Fibroblast of skin of right biceps (primary cell): ENCODE measurements at regions not wholly inside any gene's neighbourhood (a gene's known extent, or its start where the extent isn't known, plus 50 kb on each side); places are given as distances from the start of the nearest gene placed in this dataset.

Source experiments
- DNase-seq: peaks from one replicate; pipeline ENCODE4 v3.0.0-alpha.2; 2013

DNA sequence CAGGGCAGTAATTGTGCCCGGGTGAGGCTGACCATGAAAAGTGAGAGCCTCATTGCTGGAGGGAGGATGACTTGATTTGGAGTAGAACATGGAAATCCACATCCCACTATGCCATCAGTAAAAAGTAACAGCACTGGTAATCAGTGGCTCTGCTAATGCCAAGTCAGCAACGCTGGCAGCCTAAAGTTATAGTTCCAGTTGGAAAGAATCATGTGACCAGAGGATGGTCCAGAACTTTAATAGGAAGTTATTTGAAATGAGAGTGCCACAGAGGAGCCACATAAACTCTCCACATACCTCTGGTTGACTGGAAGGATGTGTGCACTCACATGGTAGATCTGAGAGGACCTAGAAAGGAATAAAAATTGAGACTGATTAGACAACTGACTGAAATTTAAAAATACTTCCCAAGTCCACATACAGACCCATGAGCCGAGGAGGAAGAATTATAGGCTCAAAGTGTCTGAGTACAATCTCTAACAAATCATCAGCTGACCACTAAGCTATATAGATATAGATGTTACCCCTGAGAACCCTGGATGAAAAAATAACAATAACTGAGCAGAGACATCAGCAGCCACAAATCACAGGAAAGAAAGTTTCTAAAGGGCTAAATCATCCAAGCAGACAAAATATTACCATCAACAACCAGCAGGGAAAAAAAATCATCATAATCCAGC lies 346.8 kb downstream of the STK39 start:
- no peak for DNase-seq

DNA sequence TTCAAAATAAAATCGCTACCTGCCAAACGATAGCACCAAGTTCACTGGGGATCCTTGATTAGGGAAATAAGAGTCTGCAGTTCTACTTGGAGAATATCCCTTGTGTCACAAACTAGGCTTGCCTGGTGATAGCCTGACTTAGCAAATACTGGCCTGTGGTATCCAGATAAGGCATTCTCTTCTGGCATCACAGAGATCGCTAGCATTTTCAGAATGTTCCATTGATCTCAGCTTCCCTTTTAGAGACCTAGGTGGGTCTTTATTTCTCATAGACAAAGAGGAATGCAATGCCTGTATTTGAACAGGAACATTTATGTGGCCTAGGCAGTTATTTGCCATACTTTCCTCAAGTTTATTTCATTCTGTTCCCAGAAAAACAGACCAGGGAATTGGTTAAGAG lies 349.1 kb downstream of the STK39 start:
- no peak for DNase-seq

DNA sequence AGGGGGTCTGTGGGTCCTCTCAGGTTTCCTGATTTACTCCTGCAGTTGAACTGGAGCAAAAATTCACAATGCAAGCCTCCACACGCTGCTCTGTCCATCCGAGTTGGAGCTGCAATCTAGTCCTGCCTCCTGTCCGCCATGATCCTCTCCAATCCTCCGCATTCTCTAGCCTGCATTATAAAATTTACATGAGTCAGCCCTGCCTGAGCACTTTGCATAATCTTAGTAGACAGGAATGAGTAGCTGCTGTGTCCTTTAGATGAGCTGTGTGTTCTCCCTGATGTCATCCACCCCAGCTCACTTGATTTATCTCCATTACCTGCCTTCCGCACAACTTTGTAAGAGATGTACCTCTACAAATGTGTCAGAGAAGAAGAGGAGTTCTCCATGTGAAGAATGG lies 355.6 kb downstream of the STK39 start:
- DNase-seq: no peak

- DNase-seq: no peak
Observed at GRCh38 chr2:167890739-167891138, 356.7 kb downstream of the STK39 start.

DNA sequence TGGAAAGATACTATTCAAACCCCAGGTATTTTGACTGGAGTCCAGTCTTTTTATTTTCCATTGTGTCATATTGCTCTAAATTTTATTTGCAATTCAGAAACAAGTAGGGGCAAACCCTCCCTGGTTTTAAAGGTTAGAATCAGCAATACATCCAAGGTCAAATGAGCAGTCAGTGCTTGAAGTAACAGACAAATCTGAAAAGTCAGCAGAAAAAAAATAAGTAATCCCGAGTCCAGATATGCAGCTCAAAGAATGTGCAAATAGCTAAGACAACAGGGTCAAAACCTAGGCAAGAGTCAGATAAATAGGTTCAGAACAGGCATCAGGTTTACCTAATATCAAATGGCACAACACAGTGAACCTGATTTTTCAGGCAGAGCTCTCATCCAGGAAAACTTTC lies 367.0 kb downstream of the STK39 start:
- no peak for DNase-seq

GRCh38 chr2:167875529-167875928 lies 371.9 kb downstream of the STK39 start:
- no peak for DNase-seq

- no peak for DNase-seq
Observed at GRCh38 chr2:167874812-167875211, 372.6 kb downstream of the STK39 start.

- no peak for DNase-seq
Observed at GRCh38 chr2:167871286-167871685, 376.1 kb downstream of the STK39 start.

GRCh38 chr2:167869200-167869599 lies 378.2 kb downstream of the STK39 start:
- no peak for DNase-seq

GRCh38 chr2:167863377-167863776 lies 384.0 kb downstream of the STK39 start:
- DNase-seq: no peak

GRCh38 chr2:167862782-167863181 lies 384.6 kb downstream of the STK39 start:
- DNase-seq: peak; percentile 52

DNA sequence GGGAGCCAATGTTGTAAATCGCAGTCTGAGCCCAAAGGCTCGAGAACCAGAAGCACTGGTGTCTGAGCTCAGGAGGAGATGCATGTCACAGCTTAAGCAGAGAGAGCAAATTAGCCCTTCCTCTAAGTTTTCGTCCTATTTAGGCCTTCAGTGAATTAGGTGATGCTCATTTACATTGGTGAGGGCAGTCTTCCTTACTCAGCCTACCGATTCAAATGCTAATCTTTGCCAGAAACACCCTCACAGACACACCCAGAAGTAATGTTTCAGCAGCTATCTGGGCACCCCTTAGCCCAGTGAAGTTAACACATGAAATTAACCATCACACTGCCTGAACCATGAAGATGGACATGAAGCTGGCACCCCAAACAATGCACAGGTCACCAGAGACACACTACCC lies 385.1 kb downstream of the STK39 start:
- no peak for DNase-seq

GRCh38 chr2:167861574-167862193 lies 385.7 kb downstream of the STK39 start:
- no peak for DNase-seq

DNA sequence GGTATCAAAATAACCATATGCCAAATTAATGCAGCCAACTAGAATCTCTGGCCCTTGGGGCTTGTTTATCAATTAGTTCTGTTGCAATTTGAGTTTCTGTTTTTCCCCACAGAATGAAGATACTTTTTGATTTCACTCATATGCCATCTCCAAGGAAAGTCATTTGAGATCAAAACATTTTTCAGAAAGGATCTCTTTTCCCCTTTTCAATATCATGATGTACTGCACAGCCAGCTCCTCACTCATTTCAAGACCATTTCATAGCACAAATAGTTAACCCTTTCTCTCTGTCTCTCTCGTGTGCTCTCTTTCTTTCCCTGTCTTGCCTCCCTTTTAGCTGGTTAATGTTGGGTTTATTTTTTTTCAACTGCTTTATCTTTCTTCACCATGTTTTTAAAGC lies 387.3 kb downstream of the STK39 start:
- DNase-seq: no peak

- no peak for DNase-seq
Observed at GRCh38 chr2:167859676-167860075, 387.7 kb downstream of the STK39 start.

- DNase-seq: no peak
Observed at GRCh38 chr2:167858086-167858485, 389.3 kb downstream of the STK39 start.

GRCh38 chr2:167857416-167857815 lies 390.0 kb downstream of the STK39 start:
- no peak for DNase-seq

DNA sequence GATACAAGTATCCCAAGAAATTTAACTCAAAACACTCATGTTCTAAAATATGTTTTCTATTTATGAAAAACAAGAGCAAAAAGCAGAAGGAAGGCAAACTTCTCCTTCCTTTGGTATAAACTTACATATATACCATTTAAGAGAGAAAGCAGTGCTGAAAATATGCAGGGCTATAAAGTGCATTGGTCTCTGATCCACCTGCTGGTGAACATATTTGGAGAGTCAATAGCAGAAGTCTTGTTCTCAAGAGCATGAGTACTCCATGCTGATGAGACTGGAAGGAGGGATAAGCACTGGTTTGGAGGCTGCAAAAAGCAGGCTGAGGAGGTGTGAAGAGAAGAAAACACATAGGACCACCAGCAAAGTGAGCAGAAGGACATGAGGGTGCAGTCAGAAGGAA lies 391.2 kb downstream of the STK39 start:
- no peak for DNase-seq

- DNase-seq: no peak
Observed at GRCh38 chr2:167855211-167855610, 392.2 kb downstream of the STK39 start.

DNA sequence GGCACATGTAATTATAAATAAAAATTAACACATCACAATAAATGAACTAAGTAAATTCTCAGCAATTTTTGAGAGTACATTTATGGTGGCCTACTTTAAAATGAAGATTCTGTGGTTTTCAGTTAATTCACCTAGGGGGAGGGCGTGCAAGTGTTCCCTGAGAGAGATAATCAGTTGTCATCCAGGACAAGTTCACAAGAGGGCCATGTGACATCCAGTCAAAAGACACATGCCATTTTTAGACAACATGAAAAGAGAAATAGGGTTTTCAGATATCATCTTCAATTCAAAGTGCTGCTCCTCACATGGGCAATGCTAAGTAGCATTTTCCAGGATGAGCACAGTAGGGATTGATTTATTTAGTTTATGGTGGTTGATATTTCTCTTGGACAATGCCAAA lies 393.7 kb downstream of the STK39 start:
- no peak for DNase-seq

DNA sequence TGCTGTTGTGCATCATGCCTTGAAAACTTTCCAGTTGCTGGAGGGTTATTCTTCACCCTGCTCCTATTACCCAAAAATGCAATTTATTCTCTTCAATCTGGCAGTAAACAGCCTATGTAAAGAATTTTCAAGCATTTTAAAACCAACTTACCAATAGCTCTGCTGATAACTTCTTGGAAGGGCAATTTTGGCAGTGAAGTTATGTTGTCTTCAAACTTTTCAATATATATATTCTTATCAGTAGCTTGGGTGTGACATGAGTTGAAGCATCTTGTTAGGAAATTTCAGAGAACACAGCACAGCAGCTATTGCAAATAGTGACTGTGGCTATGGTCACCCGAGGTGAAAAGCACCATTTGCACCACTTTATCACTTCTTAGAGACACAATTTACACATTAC lies 395.5 kb downstream of the STK39 start:
- no peak for DNase-seq

- DNase-seq: no peak
Observed at GRCh38 chr2:167851323-167851860, 396.0 kb downstream of the STK39 start.

GRCh38 chr2:167844714-167845530 lies 402.5 kb downstream of the STK39 start:
- no peak for DNase-seq

DNA sequence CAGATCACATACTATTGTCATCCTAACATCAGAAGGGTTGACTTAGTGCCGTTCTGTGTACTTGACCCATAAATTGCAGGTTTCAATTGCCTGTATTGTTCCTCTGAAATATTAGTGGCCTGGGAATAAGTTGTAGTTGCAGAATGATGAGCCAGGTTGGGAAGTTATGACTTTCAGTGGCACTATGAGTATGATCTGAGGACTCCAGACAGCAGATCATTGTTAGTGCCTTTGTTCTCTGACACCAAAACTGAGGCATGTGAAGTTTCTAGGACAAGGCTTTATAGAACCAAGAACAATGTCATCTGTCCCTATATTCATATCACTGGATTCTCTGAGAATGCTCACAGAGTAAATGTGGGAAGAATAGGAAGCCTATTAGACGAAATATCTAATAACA lies 403.7 kb downstream of the STK39 start:
- DNase-seq: no peak
